ENCODE measurements at regions not wholly inside any gene's neighbourhood (a gene's known extent, or its start where the extent isn't known, plus 50 kb on each side); places are given as distances from the start of the nearest gene placed in this dataset.

DNA sequence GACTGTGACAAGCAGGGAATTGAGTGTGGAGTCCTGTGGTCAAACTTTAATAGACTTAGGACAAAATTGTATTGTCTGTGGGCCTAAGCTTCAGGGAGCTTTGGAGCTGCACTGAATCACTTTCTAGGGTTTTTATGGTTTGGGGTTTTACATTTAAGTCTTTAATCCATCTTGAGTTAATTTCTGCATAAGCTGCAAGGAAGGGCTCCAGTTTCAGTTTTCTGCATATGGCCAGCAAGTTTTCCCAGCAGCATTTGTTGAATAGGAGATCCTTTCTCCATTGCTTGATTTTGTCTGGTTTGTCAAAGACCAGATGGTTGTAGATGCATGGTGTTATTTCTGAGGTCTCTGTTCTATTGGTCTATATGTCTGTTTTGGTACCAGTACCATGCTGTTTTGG, 113.4 kb upstream of the NXT1 start:
- Mint-ChIP-seq H3K27ac (no peak overlapping the region), H3K9me3 (peaks cover 22% of the 10 kb centered on the region), H3K36me3 (ENCODE audit: low read depth) (peaks cover 6% of the 10 kb centered on the region), H3K4me1 (ENCODE audit: low read depth) (peaks cover 26% of the 10 kb centered on the region), H3K27me3 (peaks cover 26% of the 10 kb centered on the region), H3K4me3 (no peak overlapping the region)
- intact Hi-C loops (cut with micrococcal nuclease) = no loop called here

GRCh38 chr20:23235173-23236027, 115.2 kb upstream of the NXT1 start:
- Mint-ChIP-seq H3K4me3 (no peak overlapping the region), H3K9me3 (peaks cover 27% of the 10 kb centered on the region), H3K27ac (no peak overlapping the region), H3K4me1 (ENCODE audit: low read depth) (peaks cover 36% of the 10 kb centered on the region), H3K27me3 (peaks cover 25% of the 10 kb centered on the region), H3K36me3 (ENCODE audit: low read depth) (peaks cover 6% of the 10 kb centered on the region)
- intact Hi-C loops (cut with micrococcal nuclease) = loop anchor here (1.0 to 2.0 kb wide), 2 partner anchors 185 to 545 kb away; no protein-coding TSS in a partner anchor

DNA sequence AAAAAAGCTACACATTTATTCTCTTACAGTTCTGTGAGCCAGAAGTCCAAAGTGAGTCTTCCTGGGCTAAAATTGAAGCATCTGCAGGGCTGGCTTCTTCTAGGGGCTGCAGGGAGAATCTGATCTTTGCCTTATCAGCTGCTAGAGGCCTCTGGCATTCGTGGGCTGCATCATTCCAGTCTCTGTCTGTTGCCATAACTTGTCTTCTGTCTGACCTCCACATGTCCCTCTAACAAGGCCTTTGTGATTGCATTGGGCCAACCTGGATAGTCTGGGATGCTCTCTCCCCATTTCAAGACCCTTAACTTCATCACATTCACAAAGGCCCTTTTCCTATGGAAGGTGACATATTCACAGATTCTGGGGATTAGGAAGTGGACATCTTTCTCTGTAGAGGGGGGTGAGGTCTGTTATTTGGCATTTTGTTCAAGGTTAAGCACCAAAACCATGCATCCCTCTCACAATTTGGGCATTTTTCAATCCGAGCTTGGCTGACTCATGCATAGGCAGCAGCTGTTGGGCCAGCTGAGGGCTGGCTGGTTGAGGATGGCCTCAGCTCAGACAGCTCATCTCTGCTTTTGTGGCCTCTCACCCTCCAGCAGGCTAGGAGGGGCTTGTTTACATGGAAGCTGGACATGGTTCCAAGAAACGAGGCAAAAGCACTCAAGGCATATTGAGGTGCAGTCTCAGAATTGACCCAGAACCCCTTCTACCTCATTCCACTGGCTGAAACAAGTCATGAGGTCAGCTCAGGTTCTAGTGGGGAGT, 116.1 kb upstream of the NXT1 start:
- Mint-ChIP-seq H3K27me3 (peaks cover 23% of the 10 kb centered on the region), H3K4me3 (no peak overlapping the region)
- intact Hi-C loops (cut with micrococcal nuclease) = loop anchor here (1.0 to 5.0 kb wide), 3 partner anchors 103 to 544 kb away; no protein-coding TSS in a partner anchor

DNA sequence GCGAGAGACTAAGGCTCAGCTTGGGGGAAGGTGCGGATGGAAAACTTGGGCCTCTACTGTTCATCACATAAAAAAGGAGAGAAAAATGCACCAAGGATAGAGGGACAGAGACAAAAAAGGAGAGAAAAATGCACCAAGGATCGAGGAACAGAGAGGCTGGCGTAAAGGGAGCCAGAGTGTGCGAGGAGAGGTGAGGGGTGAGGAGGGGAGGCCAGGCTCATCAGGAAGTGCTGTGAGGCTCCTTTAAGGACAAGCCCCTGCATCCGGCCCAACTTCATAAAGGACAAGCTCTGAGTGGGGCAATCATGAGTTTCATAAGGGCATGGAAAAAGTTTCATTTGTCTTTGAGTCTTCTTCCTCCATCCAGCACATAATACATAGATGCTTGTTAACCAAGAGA, 117.2 kb upstream of the NXT1 start:
- Mint-ChIP-seq H3K4me3 (no peak overlapping the region), H3K4me1 (ENCODE audit: low read depth) (peaks cover 43% of the 10 kb centered on the region), H3K27ac (no peak overlapping the region), H3K9me3 (peaks cover 14% of the 10 kb centered on the region), H3K27me3 (peaks cover 14% of the 10 kb centered on the region), H3K36me3 (ENCODE audit: low read depth) (no peaks in the 10 kb centered on the region)
- intact Hi-C loops (cut with micrococcal nuclease) = loop anchor here (5.0 kb wide), 1 partner anchor 104 kb away; no protein-coding TSS in a partner anchor

More for the DNA sequence above, 116.1 kb upstream of the NXT1 start:
- Mint-ChIP-seq H3K9me3 (peaks cover 23% of the 10 kb centered on the region), H3K36me3 (ENCODE audit: low read depth) (peaks cover 5% of the 10 kb centered on the region), H3K4me1 (ENCODE audit: low read depth) (peaks cover 36% of the 10 kb centered on the region), H3K27ac (no peak overlapping the region)

DNA sequence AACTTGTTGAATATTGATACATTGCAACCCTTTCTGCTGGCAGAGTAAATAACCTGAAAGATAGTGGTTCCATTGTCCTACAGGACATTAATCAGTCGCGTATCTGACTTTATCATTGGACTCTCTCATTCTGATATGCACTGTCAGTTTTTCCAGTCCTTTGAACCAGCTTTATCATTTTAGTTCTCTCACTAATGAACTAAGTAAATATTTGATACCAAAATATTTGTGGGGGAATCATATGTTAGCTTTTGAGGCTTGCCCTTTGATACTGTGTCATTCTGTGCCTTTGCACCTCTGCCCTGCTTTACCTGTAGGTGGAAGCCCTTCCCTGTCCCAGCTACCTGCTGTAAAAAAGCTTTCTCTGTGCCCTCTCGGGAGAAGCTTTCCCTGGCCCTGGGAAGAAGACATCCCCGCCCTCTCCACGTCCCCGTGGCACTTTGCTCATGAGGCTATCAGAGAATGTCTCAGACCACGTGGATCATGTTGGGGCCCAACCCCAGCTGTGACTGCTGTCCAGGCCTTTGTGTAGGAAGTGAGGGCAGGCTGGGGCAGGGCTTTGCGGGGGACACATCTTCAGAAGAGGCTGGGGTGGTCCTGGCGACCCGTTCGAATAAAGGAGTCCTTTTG, 117.8 kb upstream of the NXT1 start:
- no peak overlapping the region for H3K27ac Mint-ChIP-seq
- intact Hi-C loops (cut with micrococcal nuclease) = loop anchor here (5.0 kb wide), 1 partner anchor 105 kb away; no protein-coding TSS in a partner anchor
- peaks cover 10% of the 10 kb centered on the region for H3K27me3 Mint-ChIP-seq
- H3K4me1 Mint-ChIP-seq (ENCODE audit: low read depth) = peaks cover 44% of the 10 kb centered on the region
- no peak overlapping the region for H3K4me3 Mint-ChIP-seq
- H3K36me3 Mint-ChIP-seq (ENCODE audit: low read depth) = no peaks in the 10 kb centered on the region
- peaks cover 14% of the 10 kb centered on the region for H3K9me3 Mint-ChIP-seq

- H3K27ac Mint-ChIP-seq = no peak overlapping the region
- peaks cover 9% of the 10 kb centered on the region for H3K27me3 Mint-ChIP-seq
- peaks cover 44% of the 10 kb centered on the region for H3K4me1 Mint-ChIP-seq (ENCODE audit: low read depth)
- H3K9me3 Mint-ChIP-seq = peaks cover 14% of the 10 kb centered on the region
- no peak overlapping the region for H3K4me3 Mint-ChIP-seq
- intact Hi-C loops (cut with micrococcal nuclease) = loop anchor here (5.0 kb wide), 1 partner anchor 105 kb away; no protein-coding TSS in a partner anchor
- no peaks in the 10 kb centered on the region for H3K36me3 Mint-ChIP-seq (ENCODE audit: low read depth)
Measured at GRCh38 chr20:23232219-23232581, 118.4 kb upstream of the NXT1 start.

GRCh38 chr20:23231561-23232218, 118.9 kb upstream of the NXT1 start:
- intact Hi-C loops (cut with micrococcal nuclease) = loop anchor here (5.0 kb wide), 1 partner anchor 106 kb away; no protein-coding TSS in a partner anchor
- peaks cover 14% of the 10 kb centered on the region for H3K9me3 Mint-ChIP-seq
- H3K36me3 Mint-ChIP-seq (ENCODE audit: low read depth) = no peaks in the 10 kb centered on the region
- no peak overlapping the region for H3K27ac Mint-ChIP-seq
- H3K4me3 Mint-ChIP-seq = no peak overlapping the region
- peaks cover 47% of the 10 kb centered on the region for H3K4me1 Mint-ChIP-seq (ENCODE audit: low read depth)
- peaks cover 9% of the 10 kb centered on the region for H3K27me3 Mint-ChIP-seq

GRCh38 chr20:23230766-23231385, 119.7 kb upstream of the NXT1 start:
- H3K36me3 Mint-ChIP-seq (ENCODE audit: low read depth) = no peaks in the 10 kb centered on the region

GRCh38 chr20:23229989-23230388, 120.6 kb upstream of the NXT1 start:
- H3K27me3 Mint-ChIP-seq = peaks cover 9% of the 10 kb centered on the region
- intact Hi-C loops (cut with micrococcal nuclease) = loop anchor here (5.0 kb wide), 1 partner anchor 107 kb away; no protein-coding TSS in a partner anchor
- no peaks in the 10 kb centered on the region for H3K36me3 Mint-ChIP-seq (ENCODE audit: low read depth)
- peaks cover 7% of the 10 kb centered on the region for H3K9me3 Mint-ChIP-seq
- H3K4me1 Mint-ChIP-seq (ENCODE audit: low read depth) = peaks cover 58% of the 10 kb centered on the region
- H3K27ac Mint-ChIP-seq = no peak overlapping the region
- no peak overlapping the region for H3K4me3 Mint-ChIP-seq

More at GRCh38 chr20:23230766-23231385, 119.7 kb upstream of the NXT1 start:
- no peak overlapping the region for H3K4me3 Mint-ChIP-seq
- H3K4me1 Mint-ChIP-seq (ENCODE audit: low read depth) = peaks cover 55% of the 10 kb centered on the region
- peaks cover 14% of the 10 kb centered on the region for H3K9me3 Mint-ChIP-seq
- no peak overlapping the region for H3K27ac Mint-ChIP-seq
- H3K27me3 Mint-ChIP-seq = peaks cover 9% of the 10 kb centered on the region
- intact Hi-C loops (cut with micrococcal nuclease) = loop anchor here (5.0 kb wide), 1 partner anchor 106 kb away; no protein-coding TSS in a partner anchor

DNA sequence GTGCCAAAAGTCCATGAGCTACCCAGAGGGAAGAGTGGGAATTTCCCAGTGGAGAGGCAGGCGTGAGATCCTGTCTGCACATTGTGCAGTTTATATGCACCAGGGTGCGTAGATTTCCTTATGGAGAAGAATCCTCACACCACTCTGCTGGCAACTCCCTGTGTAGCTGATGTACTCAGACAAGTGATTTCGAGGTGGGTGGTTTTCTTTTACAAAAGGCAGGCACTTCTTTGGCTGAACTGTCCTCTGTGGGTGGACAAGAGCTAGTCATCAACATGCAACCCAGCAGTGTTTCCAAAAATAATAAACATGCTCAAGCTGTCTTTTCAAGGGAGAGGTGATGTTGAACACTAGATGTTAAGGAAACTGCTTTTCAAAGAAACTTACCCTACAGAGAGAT, 121.7 kb upstream of the NXT1 start:
- Mint-ChIP-seq H3K27ac (no peak overlapping the region), H3K27me3 (peaks cover 9% of the 10 kb centered on the region), H3K4me1 (ENCODE audit: low read depth) (peaks cover 54% of the 10 kb centered on the region), H3K36me3 (ENCODE audit: low read depth) (no peaks in the 10 kb centered on the region), H3K9me3 (peaks cover 5% of the 10 kb centered on the region), H3K4me3 (no peak overlapping the region)
- intact Hi-C loops (cut with micrococcal nuclease) = no loop called here

GRCh38 chr20:23227976-23228375, 122.6 kb upstream of the NXT1 start:
- Mint-ChIP-seq H3K4me3 (no peak overlapping the region), H3K27me3 (peaks cover 11% of the 10 kb centered on the region), H3K9me3 (peaks cover 11% of the 10 kb centered on the region), H3K27ac (no peak overlapping the region), H3K4me1 (ENCODE audit: low read depth) (peaks cover 48% of the 10 kb centered on the region), H3K36me3 (ENCODE audit: low read depth) (no peaks in the 10 kb centered on the region)
- intact Hi-C loops (cut with micrococcal nuclease) = no loop called here

DNA sequence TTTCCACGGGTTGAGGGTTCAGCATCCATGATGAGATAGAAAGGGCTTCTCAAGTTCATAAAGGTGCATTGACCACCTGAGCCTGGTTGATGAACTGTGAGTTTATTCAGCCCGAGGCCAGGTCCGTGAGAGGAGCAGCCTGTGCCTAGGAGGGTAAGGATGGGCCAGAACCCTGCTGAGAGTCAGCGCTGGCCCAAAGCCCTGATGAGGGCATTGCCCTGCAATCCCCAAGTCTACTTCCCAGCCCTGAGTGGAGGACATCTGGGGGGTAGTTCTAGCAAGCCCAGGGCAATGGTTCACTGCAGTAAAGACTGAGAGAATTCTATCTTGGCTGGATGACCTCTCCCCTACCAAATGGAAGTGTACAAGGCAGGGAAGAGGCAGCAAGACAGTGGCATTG, 123.3 kb upstream of the NXT1 start:
- intact Hi-C loops (cut with micrococcal nuclease) = no loop called here
- H3K9me3 Mint-ChIP-seq = peaks cover 18% of the 10 kb centered on the region
- no peak overlapping the region for H3K27ac Mint-ChIP-seq
- peaks cover 10% of the 10 kb centered on the region for H3K27me3 Mint-ChIP-seq
- H3K4me1 Mint-ChIP-seq (ENCODE audit: low read depth) = peaks cover 47% of the 10 kb centered on the region
- peaks cover under 1% of the 10 kb centered on the region for H3K36me3 Mint-ChIP-seq (ENCODE audit: low read depth)
- H3K4me3 Mint-ChIP-seq = no peak overlapping the region

Data from dendritic cell treated with granulocyte-macrophage colony-stimulating factor and Interleukin-4, amounts not matched to agents 40 ng/mL and 50 ng/mL, for 4 days (primary cell).